GM19351 (cell line): ENCODE measurements at regions not wholly inside any gene's neighbourhood (a gene's known extent, or its start where the extent isn't known, plus 50 kb on each side); places are given as distances from the start of the nearest gene placed in this dataset.

ENCODE experiments used
- ATAC-seq: cut with Tn5 transposase; IDR thresholded peaks from one replicate; pipeline ENCODE4 v1.9.1; 2021; ENCODE audit warnings: mild to moderate bottlenecking, moderate library complexity; ENCODE audit not compliant: unreplicated experiment

- peak; percentile 42 for ATAC-seq
Measured at GRCh38 chr7:13179011-13179582, 491.7 kb downstream of the ARL4A start.

- ATAC-seq = no peak
Measured at GRCh38 chr7:13179775-13180523, 492.5 kb downstream of the ARL4A start.

GRCh38 chr7:13181216-13181615 is 493.8 kb downstream of the ARL4A start:
- no peak for ATAC-seq

GRCh38 chr7:13185139-13185538 is 497.7 kb downstream of the ARL4A start:
- no peak for ATAC-seq

- ATAC-seq = no peak
Measured at GRCh38 chr7:13188236-13188805, 500.9 kb downstream of the ARL4A start.

GRCh38 chr7:13188922-13189321 is 501.5 kb downstream of the ARL4A start:
- no peak for ATAC-seq

- no peak for ATAC-seq
Measured at GRCh38 chr7:13189668-13190067, 502.2 kb downstream of the ARL4A start.

GRCh38 chr7:13197501-13197900 is 510.1 kb downstream of the ARL4A start:
- ATAC-seq = no peak

- ATAC-seq = no peak
Measured at GRCh38 chr7:13198036-13198435, 510.6 kb downstream of the ARL4A start.

- no peak for ATAC-seq
Measured at GRCh38 chr7:13198727-13199126, 511.3 kb downstream of the ARL4A start.

GRCh38 chr7:13201628-13202027 is 514.2 kb downstream of the ARL4A start:
- ATAC-seq = no peak

GRCh38 chr7:13217768-13218167 is 530.3 kb downstream of the ARL4A start:
- ATAC-seq = no peak

- ATAC-seq = no peak
Measured at GRCh38 chr7:13225068-13225467, 537.6 kb downstream of the ARL4A start.

- ATAC-seq = no peak
Measured at GRCh38 chr7:13226385-13226784, 539.0 kb downstream of the ARL4A start.

GRCh38 chr7:13231216-13231615 is 543.8 kb downstream of the ARL4A start:
- ATAC-seq = no peak

- ATAC-seq = no peak
Measured at GRCh38 chr7:13235436-13235835, 548.0 kb downstream of the ARL4A start.

- no peak for ATAC-seq
Measured at GRCh38 chr7:13236026-13236425, 548.6 kb downstream of the ARL4A start.

- no peak for ATAC-seq
Measured at GRCh38 chr7:13240349-13240748, 552.9 kb downstream of the ARL4A start.

GRCh38 chr7:13241416-13241815 is 554.0 kb downstream of the ARL4A start:
- no peak for ATAC-seq

- no peak for ATAC-seq
Measured at GRCh38 chr7:13257661-13258060, 570.2 kb downstream of the ARL4A start.

GRCh38 chr7:13258386-13258785 is 571.0 kb downstream of the ARL4A start:
- no peak for ATAC-seq

- no peak for ATAC-seq
Measured at GRCh38 chr7:13259930-13260329, 572.5 kb downstream of the ARL4A start.
